Stomach (tissue), 4 donors: ENCODE measurements at regions not wholly inside any gene's neighbourhood (a gene's known extent, or its start where the extent isn't known, plus 50 kb on each side); places are given as distances from the start of the nearest gene placed in this dataset.

Experiments
- CTCF ChIP-seq, 7 experiments: fragments of 450-650 bp in 4 of 7; fragments of 200-600 bp in 3 of 7; sonication (generic) in 3 of 7; IDR thresholded peaks; one replicate each; pipeline ENCODE4 v1.5.1; 2016 to 2019; ENCODE audit warnings: antibody characterized with exemption in 7 of 7, control low read depth in 2 of 7, mild to moderate bottlenecking in 1 of 7
- POLR2A ChIP-seq, 4 donors: fragments of 450-650 bp; IDR thresholded peaks; one replicate each; pipeline ENCODE4 v1.6.1; 2016; ENCODE audit warnings: antibody characterized with exemption in 4 of 4, control low read depth in 2 of 4, mild to moderate bottlenecking in 1 of 4, moderate library complexity in 1 of 4

- TF ChIP-seq CTCF (IDR thresholded peaks at IDR 0.05) (no peak), POLR2A (IDR thresholded peaks at IDR 0.05) (no peak)
Measured at GRCh38 chr10:52446391-52446790, 132.3 kb downstream of the DKK1 start.
